GM23338 (cell line): ENCODE measurements at regions not wholly inside any gene's neighbourhood (a gene's known extent, or its start where the extent isn't known, plus 50 kb on each side); places are given as distances from the start of the nearest gene placed in this dataset.

Source experiments
- ATAC-seq: fragments of 200-7000 bp; cut with Tn5 transposase; 3 replicates; pipeline ENCODE4 v1.9.1; 2020
- DNase-seq: peaks from one replicate; pipeline ENCODE4 v3.0.0-alpha.2; 2015; ENCODE audit warnings: low spot score
- H2AFZ ChIP-seq: fragments of 200-600 bp; sonication (generic); 2 replicates; pipeline ENCODE4 v1.8.0; 2016; ENCODE audit warnings: antibody characterized with exemption, mild to moderate bottlenecking, moderate library complexity
- H3F3A ChIP-seq: fragments of 200-600 bp; sonication (generic); replicated peaks from 2 replicates; pipeline ENCODE4 v1.8.0; 2017; ENCODE audit warnings: antibody characterized with exemption, mixed run types, low read depth
- H3K27ac ChIP-seq: fragments of 200-600 bp; sonication (generic); 2 replicates; pipeline ENCODE4 v1.6.1; 2016; ENCODE audit warnings: low read depth
- H3K27me3 ChIP-seq: fragments of 200-600 bp; sonication (generic); 2 replicates; pipeline ENCODE4 v1.8.0; 2016; ENCODE audit warnings: mild to moderate bottlenecking, mixed run types, moderate library complexity; ENCODE audit not compliant: insufficient read depth
- H3K36me3 ChIP-seq: fragments of 200-600 bp; sonication (generic); 2 replicates; pipeline ENCODE4 v1.8.0; 2016; ENCODE audit warnings: mild to moderate bottlenecking; ENCODE audit not compliant: insufficient read depth
- H3K4me1 ChIP-seq: fragments of 200-600 bp; sonication (generic); 2 replicates; pipeline ENCODE4 v1.8.0; 2016; ENCODE audit warnings: mild to moderate bottlenecking, moderate library complexity; ENCODE audit not compliant: insufficient read depth
- H3K4me2 ChIP-seq: fragments of 200-600 bp; sonication (generic); 2 replicates; pipeline ENCODE4 v1.7.1; 2017; ENCODE audit warnings: mixed run types
- H3K4me3 ChIP-seq: fragments of 200-600 bp; sonication (generic); 2 replicates; pipeline ENCODE4 v1.6.1; 2016; ENCODE audit warnings: mixed run types
- H3K79me2 ChIP-seq: fragments of 200-600 bp; sonication (generic); replicated peaks from 2 replicates; pipeline ENCODE4 v1.8.0; 2017; ENCODE audit warnings: mild to moderate bottlenecking; ENCODE audit not compliant: insufficient read depth
- H3K9me2 ChIP-seq: fragments of 200-600 bp; sonication (generic); 2 replicates; pipeline ENCODE4 v1.8.0; 2017; ENCODE audit not compliant: insufficient read depth
- H4K20me1 ChIP-seq: fragments of 200-600 bp; sonication (generic); replicated peaks from 2 replicates; pipeline ENCODE4 v1.8.0; 2017; ENCODE audit warnings: mild to moderate bottlenecking; ENCODE audit not compliant: insufficient read depth
- H3K27ac Mint-ChIP-seq: 2 replicates; pipeline ENCODE4 v1.8.0; 2020; ENCODE audit warnings: inconsistent platforms, mild to moderate bottlenecking, moderate library complexity, mixed read lengths
- H3K27me3 Mint-ChIP-seq: 3 replicates; pipeline ENCODE4 v1.8.0; 2022; ENCODE audit warnings: low read depth, mild to moderate bottlenecking, moderate library complexity, mixed read lengths, inconsistent platforms; ENCODE audit not compliant: insufficient read depth, poor library complexity
- H3K36me3 Mint-ChIP-seq: 3 replicates; pipeline ENCODE4 v1.8.0; 2021; ENCODE audit warnings: low read depth, mild to moderate bottlenecking, inconsistent platforms, moderate library complexity, mixed read lengths
- H3K4me1 Mint-ChIP-seq: 3 replicates; pipeline ENCODE4 v1.8.0; 2020; ENCODE audit warnings: mild to moderate bottlenecking, inconsistent platforms, mixed read lengths
- H3K4me3 Mint-ChIP-seq: 3 replicates; pipeline ENCODE4 v1.8.0; 2021; ENCODE audit warnings: moderate library complexity, mild to moderate bottlenecking, inconsistent platforms, mixed read lengths
- H3K9me3 Mint-ChIP-seq: 3 replicates; pipeline ENCODE4 v1.8.0; 2020; ENCODE audit warnings: moderate library complexity, mild to moderate bottlenecking, inconsistent platforms, mixed read lengths
- CREB1 ChIP-seq: fragments of 250-450 bp; sonication (Bioruptor Pico); IDR thresholded peaks from 2 replicates; pipeline ENCODE4 v1.5.0; 2020; ENCODE audit warnings: low read depth, mild to moderate bottlenecking, moderate library complexity
- CTCF ChIP-seq, 2 experiments: fragments of 200-600 bp in 1 of 2; sonication (generic) in 1 of 2; conservative IDR thresholded peaks; 2 replicates each; pipeline versions ENCODE4 v1.5.1 to v1.6.1; 2016 to 2017; ENCODE audit warnings: antibody characterized with exemption in 2 of 2, low read depth in 2 of 2, mild to moderate bottlenecking in 2 of 2, moderate library complexity in 1 of 2
- EZH2 ChIP-seq: fragments of 200-600 bp; sonication (generic); IDR thresholded peaks from one replicate; pipeline ENCODE4 v1.8.0; 2017; ENCODE audit warnings: antibody characterized with exemption, mild to moderate bottlenecking, low read depth; ENCODE audit not compliant: unreplicated experiment
- EZH2phosphoT487 ChIP-seq: fragments of 200-600 bp; sonication (generic); IDR thresholded peaks from one replicate; pipeline ENCODE4 v1.8.1; 2018; ENCODE audit warnings: antibody characterized with exemption; ENCODE audit not compliant: unreplicated experiment
- JUNB ChIP-seq: IDR thresholded peaks from one replicate; pipeline ENCODE4 v1.6.1; 2016; ENCODE audit warnings: antibody characterized with exemption; ENCODE audit not compliant: unreplicated experiment
- NANOG ChIP-seq: IDR thresholded peaks from 2 replicates; pipeline ENCODE4 v1.6.1; 2016; ENCODE audit warnings: antibody characterized with exemption, borderline replicate concordance
- POLR2AphosphoS5 ChIP-seq: IDR thresholded peaks from 2 replicates; pipeline ENCODE4 v1.6.1; 2016; ENCODE audit warnings: antibody characterized with exemption, low read depth
- STAT1 ChIP-seq: IDR thresholded peaks from one replicate; pipeline ENCODE4 v1.6.1; 2016; ENCODE audit warnings: antibody characterized with exemption; ENCODE audit not compliant: unreplicated experiment
- ZNF114 ChIP-seq: fragments of 250-450 bp; sonication (Bioruptor Pico); IDR thresholded peaks from 2 replicates; pipeline ENCODE4 v1.5.0; 2020; ENCODE audit warnings: mild to moderate bottlenecking, moderate library complexity
- ZNF331 ChIP-seq: fragments of 250-450 bp; sonication (Bioruptor Pico); IDR thresholded peaks from 2 replicates; pipeline ENCODE4 v1.5.0; 2020; ENCODE audit warnings: low read depth, mild to moderate bottlenecking, moderate library complexity
- TF ChIP-seq, protein P1 (sequence below): IDR thresholded peaks from 2 replicates; pipeline ENCODE4 v1.6.1; 2016; ENCODE audit warnings: antibody characterized with exemption

DNA sequence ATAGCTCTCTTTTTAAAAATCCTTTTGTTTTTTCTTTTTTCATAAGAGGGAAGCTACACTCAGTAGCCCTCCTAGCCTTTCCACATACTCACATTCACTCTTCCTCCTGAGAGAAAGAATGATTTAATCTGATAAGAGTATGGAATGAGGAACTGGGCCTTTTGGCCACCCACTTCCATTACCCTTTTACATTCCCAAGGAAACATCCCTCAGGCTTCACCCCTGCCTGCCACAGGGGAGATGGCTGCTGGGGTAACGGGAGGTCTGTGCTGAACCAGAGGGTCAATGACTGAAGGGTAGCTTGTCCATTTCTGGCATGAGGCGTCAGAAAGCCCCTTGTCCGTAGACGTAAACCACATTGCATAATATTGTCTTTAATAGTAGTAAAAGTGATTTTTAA lies 67.2 kb upstream of the CCSER1 start:
- Histone ChIP-seq H3K4me3 (no peak overlapping the region), H3K79me2 (no peaks in the 10 kb centered on the region), H3K4me1 (peaks cover 17% of the 10 kb centered on the region), H3K27me3 (no peaks in the 10 kb centered on the region), H3K36me3 (no peaks in the 10 kb centered on the region), H3K9me2 (no peaks in the 10 kb centered on the region), H4K20me1 (no peaks in the 10 kb centered on the region), H2AFZ (no peak overlapping the region), H3K4me2 (no peak overlapping the region), H3K27ac (no peak overlapping the region), H3F3A (no peaks in the 10 kb centered on the region)
- Mint-ChIP-seq H3K4me3 (no peak overlapping the region), H3K27ac (no peak overlapping the region), H3K27me3 (peaks cover 3% of the 10 kb centered on the region), H3K9me3 (no peaks in the 10 kb centered on the region), H3K4me1 (peaks cover 24% of the 10 kb centered on the region), H3K36me3 (no peaks in the 10 kb centered on the region)
- no peak for TF ChIP-seq ZNF331 (CRISPR knock-in tag)
- TF ChIP-seq POLR2AphosphoS5 = no peak
- TF ChIP-seq CREB1 (CRISPR knock-in tag) = no peak
- no peak for TF ChIP-seq EZH2
- TF ChIP-seq STAT1 = no peak
- no peak for TF ChIP-seq JUNB
- no peak for TF ChIP-seq EZH2phosphoT487
- DNase-seq (peak; percentile 34), ATAC-seq (peak; percentile 80)

- Mint-ChIP-seq H3K27me3 (peaks cover 3% of the 10 kb centered on the region), H3K4me3 (no peak overlapping the region), H3K9me3 (no peaks in the 10 kb centered on the region), H3K4me1 (peaks cover 25% of the 10 kb centered on the region), H3K27ac (no peak overlapping the region), H3K36me3 (no peaks in the 10 kb centered on the region)
- H3K4me2 ChIP-seq = 0 out of 2 replicates have a peak overlapping the region, but pooled peaks have one; percentile 4
- H4K20me1 ChIP-seq = no peaks in the 10 kb centered on the region
- no peaks in the 10 kb centered on the region for H3K9me2 ChIP-seq
- no peaks in the 10 kb centered on the region for H3K27me3 ChIP-seq
- H3K36me3 ChIP-seq = no peaks in the 10 kb centered on the region
- H3F3A ChIP-seq = no peaks in the 10 kb centered on the region
- DNase-seq = no peak
- no peak overlapping the region for H3K4me3 ChIP-seq
- H2AFZ ChIP-seq = peak overlapping the region; percentile 23; the same call in 1 of the 2 replicates
- H3K27ac ChIP-seq = no peak overlapping the region
- H3K79me2 ChIP-seq = no peaks in the 10 kb centered on the region
- ATAC-seq = no peak
- no peak for TF ChIP-seq ZNF331 (CRISPR knock-in tag)
- TF ChIP-seq NANOG = no peak
- TF ChIP-seq POLR2AphosphoS5 = no peak
- TF ChIP-seq EZH2phosphoT487 = no peak
- no peak for TF ChIP-seq CTCF (conservative IDR thresholded peaks at IDR 0.05; ENCODE audit: low read depth in 2 of 2)
- TF ChIP-seq ZNF114 (CRISPR knock-in tag) = no peak
- H3K4me1 ChIP-seq = peaks cover 17% of the 10 kb centered on the region
Measured at GRCh38 chr4:90061881-90062280, 65.3 kb upstream of the CCSER1 start.

DNA sequence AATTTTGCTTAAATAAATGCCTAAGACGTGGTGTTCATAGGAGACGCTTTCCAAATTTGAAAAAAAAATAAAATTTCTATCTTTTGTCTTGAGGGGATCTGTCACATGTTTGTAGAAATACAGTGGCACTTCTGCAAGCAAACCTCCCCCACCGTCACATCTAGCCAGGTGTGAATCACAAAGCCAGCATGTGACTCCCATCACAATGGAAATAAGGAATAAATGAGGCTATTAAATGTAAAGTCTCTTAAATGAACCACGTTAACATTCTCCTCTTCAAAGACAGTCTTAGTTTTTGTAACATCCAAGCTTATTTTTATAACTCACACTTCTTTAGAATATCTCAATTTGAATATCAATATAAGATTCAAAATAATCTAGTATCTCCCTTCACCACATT lies 63.0 kb upstream of the CCSER1 start:
- Histone ChIP-seq H3K79me2 (no peaks in the 10 kb centered on the region), H2AFZ (no peak overlapping the region), H3K4me2 (no peak overlapping the region), H3K27me3 (no peaks in the 10 kb centered on the region), H3K4me3 (no peak overlapping the region), H4K20me1 (no peaks in the 10 kb centered on the region), H3K4me1 (peaks cover 17% of the 10 kb centered on the region), H3K27ac (no peak overlapping the region), H3F3A (no peaks in the 10 kb centered on the region), H3K36me3 (no peaks in the 10 kb centered on the region), H3K9me2 (no peaks in the 10 kb centered on the region)
- Mint-ChIP-seq H3K4me3 (no peak overlapping the region), H3K36me3 (no peaks in the 10 kb centered on the region), H3K4me1 (peaks cover 25% of the 10 kb centered on the region), H3K27ac (no peak overlapping the region), H3K9me3 (no peaks in the 10 kb centered on the region), H3K27me3 (peaks cover 3% of the 10 kb centered on the region)
- DNase-seq (no peak), ATAC-seq (no peak)
- TF ChIP-seq NANOG = peak; percentile 5; the same call in 1 of the 2 replicates
- TF ChIP-seq, protein P1, sequence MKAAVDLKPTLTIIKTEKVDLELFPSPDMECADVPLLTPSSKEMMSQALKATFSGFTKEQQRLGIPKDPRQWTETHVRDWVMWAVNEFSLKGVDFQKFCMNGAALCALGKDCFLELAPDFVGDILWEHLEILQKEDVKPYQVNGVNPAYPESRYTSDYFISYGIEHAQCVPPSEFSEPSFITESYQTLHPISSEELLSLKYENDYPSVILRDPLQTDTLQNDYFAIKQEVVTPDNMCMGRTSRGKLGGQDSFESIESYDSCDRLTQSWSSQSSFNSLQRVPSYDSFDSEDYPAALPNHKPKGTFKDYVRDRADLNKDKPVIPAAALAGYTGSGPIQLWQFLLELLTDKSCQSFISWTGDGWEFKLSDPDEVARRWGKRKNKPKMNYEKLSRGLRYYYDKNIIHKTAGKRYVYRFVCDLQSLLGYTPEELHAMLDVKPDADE = no peak
